HG03457 (cell line): ENCODE measurements at regions not wholly inside any gene's neighbourhood (a gene's known extent, or its start where the extent isn't known, plus 50 kb on each side); places are given as distances from the start of the nearest gene placed in this dataset.
"Not testable (repeated sequence)": the region's sequence is repeated elsewhere in the genome, so short reads cannot be mapped to it uniquely, and the experiment has no call there.

ENCODE experiments used
- ATAC-seq: cut with Tn5 transposase; IDR thresholded peaks from one replicate; pipeline ENCODE4 v1.9.1; 2021; ENCODE audit warnings: moderate number of reproducible peaks; ENCODE audit not compliant: unreplicated experiment

DNA sequence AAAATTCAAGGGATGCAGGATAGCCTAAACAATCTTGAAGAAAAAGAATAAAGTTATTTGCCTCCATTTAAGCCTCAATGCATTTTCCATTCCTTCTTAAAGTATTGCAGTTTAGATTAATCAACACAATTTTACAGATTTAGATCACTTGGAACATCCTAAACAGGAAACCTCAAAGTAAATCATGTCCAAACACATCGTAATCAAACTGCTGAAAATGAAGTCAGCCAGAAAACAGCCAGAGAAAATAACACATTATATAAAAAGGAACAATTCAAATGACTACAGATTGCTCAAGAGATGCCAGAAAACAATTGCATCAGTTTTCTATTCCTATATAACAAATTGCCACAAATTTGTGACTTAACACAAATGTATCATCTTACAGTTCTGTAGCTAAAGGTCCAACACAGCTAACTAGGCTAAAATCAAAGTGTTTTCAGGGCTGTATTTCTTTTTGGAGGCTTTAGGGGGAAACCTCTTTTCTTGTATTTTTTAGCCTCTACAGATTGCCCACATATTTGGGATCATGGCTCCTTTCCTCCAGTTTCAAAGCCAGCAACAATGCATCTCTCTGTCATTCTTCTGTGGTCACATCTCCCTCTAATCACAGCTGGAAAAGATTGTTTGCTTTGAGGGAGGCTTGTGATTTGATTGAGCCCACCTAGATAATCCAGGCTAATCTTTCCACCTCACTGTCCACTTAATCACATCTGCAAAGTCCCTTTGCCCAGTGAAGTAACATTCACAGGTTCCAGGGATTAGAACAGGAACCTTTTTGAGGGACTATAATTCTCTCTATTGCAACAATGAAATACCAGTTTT lies 543.3 kb upstream of the UBE2E2 start:
- ATAC-seq: no peak

DNA sequence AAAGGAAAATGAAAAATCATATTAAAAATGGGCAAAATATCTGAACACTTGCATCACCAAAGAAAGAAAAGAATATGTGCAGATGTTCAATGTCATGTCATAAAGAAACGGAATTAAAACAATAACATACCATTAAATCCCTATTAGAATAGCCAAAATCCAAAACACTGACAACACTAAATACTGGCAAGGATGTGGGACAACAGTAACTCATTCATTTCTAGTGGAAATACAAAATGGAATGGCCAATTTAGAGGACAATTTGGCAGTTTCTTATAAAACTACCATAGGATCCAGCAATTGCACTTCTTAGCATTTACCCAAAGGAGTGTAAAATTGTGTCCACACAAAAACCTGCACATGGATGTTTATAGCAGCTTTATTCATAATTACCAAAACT lies 542.5 kb upstream of the UBE2E2 start:
- no peak for ATAC-seq

DNA sequence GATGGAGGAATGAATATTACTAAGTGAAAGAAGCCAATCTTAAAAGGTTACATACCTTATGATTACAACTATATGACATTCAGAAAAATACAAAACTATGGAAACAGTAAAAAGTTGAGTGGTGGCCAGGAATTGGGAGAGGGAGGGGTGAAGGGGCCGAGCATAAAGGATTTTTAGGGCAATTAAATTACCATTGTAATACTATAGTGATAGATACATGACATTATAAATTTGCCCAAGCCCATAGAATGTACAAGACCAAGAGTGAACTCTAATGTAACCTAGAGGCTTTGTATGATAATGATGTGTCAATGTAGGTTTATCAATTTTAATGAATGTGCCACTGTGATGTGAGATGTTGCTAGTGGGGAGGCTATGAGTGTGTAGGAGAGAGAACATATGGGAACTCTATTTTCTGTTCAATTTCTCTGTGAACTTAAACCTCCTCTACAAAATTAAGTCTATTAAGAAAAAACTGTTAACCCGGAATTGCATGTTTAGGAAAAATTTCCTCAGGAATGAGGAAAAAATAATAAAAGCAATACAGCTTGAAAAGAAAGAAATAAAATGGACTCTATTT lies 541.9 kb upstream of the UBE2E2 start:
- ATAC-seq: no peak

DNA sequence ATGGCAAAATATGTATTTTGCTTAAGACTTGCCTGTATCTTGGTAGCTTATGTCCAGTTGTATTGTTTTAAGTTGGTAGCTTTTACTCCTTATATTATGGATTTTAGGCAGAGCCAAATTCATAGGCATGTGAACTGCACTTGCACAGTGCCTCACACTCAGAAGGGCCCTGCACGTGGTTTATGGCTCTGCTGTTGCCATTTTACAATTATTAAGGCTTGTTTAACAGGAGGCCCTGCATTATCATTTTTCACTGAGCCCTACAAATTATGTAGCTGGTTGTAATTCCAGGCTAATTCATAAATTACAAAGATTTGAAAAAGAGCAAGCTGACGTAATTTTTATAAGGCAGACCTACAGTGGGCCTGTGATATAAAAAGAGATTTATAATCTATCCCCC lies 537.6 kb upstream of the UBE2E2 start:
- no peak for ATAC-seq

DNA sequence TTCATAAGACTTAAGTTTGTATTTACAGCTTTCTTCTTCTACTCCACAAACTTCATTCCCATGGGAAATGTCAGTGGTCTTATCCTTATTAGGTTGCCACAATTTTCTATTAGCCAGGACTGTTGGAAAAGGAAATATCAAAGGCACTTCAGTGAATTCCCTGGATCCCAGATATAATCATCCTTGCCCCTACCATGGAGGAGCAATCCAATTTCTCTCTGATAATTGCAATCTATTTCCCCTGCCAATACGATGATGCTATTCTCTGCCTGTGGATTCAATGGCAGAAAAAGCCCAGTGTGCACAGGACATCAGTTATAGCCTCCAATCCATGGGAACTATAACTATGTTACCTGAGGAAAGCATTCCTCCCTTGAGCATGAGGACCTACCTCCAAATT lies 536.4 kb upstream of the UBE2E2 start:
- ATAC-seq: no peak

DNA sequence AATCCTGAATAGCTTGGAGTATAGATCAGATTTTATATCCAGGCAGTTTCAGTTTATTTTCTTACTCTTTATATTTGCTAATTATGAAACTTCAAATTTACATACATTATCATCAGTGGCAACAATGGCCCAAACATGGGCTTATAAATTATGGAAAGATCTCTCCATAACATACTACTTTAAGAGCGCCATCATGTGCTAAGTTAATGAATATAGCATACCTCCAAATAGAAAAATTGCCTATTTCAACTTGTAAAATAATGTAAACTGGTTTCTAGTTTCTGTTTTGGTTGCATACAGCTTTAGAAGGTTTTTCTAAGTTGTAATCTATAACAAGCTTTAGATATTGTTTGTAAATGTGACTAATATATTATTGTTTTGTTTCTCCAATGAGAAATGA lies 531.3 kb upstream of the UBE2E2 start:
- no peak for ATAC-seq

DNA sequence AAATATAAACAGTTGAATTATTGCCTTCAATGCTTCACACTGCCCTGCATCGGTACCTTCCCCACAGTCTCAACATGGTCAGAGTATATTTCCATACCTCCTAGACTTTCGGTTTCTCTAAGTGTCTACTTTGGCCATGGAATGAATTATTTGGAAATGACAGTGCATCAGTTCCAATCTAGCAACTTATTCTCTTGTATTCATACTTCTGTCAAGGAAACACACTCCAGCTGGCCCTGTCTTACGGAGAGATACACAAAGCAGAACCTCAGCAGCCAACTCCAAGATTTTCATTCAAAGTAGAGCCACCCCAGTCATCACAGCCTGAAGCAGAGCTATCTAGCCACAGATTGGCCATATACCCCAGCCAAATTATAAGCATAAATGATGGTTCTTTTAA lies 518.4 kb upstream of the UBE2E2 start:
- ATAC-seq: no peak

DNA sequence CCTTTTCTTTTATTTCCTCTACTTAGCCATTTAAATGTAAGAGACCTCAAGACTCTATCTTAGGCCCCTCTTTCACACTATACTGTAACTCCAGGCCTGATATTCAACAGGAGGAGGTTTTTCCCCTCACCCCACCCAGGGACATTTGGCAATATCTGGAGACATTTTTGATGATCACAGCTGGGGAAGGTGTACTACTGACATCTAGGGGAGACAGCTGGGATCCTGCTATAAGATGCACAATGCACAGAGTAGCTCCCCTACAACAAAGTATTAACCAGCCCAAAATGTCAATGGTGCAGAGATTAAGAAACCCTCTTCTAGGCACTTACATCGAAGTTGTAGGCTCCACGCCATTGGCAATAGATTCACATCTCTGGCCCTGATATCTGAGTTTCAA lies 517.5 kb upstream of the UBE2E2 start:
- no peak for ATAC-seq

DNA sequence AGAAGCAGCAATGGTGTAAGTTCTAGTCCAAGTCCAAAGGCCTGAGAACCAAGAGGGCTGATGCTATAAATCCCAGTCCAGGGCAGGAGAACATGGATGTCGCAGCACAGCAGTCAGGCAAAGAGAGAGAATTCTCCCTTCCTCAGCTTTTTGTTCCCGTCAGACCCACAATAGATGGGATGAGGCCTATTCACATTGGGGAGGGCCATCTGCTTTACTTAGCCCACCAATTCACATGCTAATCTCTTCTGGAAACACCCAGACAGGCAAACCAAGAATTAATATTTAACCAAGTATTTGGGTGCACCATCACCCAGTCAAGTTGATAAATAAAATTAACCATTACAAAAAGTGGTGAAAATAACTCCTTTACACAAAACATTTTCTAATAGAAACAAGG lies 511.7 kb upstream of the UBE2E2 start:
- ATAC-seq: no peak

DNA sequence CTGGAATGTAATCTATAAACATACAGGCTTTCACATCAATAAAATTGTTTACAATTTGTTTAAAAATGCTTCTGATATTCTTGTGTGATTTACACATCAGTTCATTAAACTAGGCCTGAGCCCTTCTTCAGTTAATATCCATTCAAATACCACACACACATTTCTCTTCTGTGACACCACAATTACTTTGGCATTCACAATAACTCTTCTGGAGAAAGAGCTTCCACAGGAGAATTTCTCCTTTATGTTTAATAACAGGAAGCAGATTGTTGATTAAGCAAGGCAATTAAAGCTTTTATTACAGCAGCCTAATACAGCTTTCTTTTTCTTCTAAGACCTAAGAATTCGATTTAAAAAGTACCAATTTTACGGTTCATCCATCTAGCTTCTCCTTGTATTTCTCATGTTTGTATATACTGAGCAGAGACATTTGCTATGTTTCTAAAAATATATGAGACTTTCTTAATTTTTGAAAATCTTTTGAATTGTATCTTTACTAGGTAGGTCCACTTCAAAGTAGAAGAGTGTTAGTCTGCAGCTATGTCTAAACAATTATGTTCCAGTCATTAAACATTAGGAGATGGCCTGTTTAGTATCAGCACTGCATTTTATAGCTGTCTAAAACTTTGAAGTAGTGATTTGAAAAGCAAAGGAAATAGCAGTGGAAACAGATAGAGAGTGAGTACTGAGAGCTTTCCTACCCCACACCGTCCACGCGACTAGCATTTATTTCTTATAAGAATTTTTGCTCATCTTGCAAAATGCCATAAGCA lies 511.1 kb upstream of the UBE2E2 start:
- no peak for ATAC-seq

DNA sequence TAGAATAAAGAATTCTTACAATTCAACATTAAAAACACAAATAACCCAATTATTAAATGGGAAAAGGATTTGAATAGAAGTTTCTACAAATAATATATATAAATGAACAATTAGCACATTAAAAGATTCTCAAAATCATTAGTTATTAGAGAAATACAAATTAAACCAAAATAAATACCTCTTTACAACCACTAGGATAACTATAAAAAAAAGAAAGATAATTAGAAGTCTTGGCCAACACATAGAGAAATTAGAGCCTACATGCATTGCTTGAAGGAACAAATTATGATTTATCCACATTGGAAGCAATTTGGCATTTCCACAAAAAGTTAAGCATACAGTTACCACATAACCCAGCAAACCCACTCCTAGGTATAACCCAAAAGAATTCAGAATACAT lies 502.3 kb upstream of the UBE2E2 start:
- ATAC-seq: no peak

DNA sequence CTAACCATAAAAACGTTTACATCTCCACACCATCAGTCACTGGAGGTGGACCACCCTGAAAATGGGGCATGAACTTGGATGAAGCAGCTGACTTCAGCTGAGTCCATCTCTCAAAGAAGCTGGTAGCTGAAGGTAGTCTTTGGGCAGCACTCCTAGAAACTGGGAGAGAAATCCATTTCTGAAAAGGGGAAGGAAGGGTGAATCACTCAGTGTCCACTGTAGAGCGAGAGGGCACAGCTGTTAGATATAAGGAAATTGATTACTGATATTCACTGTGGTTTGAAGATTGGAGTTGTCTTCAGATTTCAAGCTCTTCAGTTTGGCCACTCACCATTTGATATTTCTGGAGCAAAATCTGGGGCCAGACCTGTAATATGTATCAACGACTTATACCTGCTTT lies 499.0 kb upstream of the UBE2E2 start:
- ATAC-seq: no peak

DNA sequence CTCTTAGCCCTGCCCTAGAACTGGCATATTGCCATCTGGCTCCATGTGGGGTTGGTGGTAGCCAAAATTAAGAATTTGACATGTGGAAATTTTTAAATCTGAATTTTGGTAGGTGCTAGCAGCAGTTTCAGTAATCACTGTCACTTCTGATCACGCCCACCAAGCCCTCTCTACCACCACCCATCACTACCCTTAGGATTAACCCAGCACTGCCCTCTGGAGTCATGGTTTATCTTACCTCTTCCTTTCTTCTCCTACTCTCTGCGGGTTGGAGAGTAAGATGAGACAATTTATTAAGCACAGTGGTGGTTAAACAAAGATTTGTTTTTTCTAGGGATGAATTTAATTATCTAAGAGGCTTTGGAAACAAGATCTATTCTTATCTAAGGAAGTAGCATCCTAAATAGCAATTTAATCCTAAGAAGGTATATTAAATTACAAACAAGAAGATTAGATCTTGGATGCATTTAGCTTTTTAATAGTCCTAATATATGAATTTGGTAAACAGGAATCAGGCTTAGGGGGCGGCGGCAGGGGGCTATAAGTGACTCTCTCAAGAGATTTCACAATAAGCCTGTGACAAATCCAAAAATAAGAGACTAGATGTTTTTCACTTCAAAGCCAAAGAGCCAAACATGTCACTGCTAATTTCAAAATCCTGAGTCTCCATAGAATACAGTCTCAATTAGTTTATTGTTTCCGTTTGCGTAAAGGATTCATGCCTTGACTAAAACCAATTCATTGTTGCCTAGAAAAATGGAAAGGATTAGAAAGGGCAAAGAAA lies 498.4 kb upstream of the UBE2E2 start:
- ATAC-seq: no peak

DNA sequence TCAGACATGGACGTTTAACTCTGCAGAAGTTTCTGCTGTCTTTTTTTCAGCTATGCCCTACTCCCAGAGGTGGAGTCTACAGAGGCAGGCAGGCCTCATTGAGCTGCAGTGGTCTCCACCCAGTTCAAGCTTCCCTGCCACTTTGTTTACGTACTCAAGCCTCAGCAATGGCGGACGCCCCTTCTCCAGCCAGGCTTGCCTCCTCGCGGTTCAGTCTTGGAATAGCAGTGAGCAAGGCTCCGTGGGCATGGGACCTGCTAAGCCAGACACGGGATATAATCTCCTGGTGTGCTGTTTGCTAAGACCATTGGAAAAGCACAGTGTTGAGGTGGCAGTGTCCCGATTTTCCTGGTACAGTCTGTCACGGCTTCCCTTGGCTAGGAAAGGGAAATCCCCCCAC lies 496.2 kb upstream of the UBE2E2 start:
- ATAC-seq: not testable (repeated sequence)

DNA sequence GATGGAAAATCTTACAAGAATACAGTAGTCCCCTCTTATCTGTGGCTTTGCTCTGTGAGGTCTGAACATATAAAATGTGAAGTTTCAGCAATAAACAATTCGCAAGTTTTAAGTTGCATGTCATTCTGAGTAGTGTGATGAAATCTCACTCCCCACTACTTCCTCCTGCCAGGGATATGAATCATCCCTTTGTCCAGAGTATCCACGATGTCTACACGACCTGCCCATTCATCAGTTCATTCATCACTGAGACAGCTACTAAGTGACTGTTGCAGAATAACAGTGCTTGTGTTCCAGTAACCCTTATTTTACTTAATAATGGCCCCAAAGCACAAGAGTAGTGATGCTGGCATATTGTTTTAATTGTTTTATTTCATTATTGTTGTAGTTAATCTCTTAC lies 489.2 kb upstream of the UBE2E2 start:
- no peak for ATAC-seq

DNA sequence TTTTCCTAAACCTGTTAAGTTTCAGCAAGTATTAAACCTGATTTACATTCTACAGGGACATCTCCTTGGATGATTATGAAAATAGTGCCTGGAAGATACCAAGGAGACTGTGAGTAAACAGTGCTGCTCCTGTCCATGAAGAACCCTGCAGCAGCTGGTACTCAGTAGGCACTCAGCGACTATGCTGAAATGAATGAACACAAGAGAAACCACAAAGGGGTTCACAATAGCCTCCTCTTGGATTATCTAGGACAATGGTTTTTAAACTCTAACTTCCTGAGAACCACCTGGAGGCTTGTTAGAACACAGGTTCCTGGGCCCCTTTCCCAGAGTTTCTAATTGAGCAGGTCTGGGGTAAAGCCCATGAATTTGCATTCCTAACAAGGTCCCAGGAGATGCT lies 488.4 kb upstream of the UBE2E2 start:
- ATAC-seq: no peak

DNA sequence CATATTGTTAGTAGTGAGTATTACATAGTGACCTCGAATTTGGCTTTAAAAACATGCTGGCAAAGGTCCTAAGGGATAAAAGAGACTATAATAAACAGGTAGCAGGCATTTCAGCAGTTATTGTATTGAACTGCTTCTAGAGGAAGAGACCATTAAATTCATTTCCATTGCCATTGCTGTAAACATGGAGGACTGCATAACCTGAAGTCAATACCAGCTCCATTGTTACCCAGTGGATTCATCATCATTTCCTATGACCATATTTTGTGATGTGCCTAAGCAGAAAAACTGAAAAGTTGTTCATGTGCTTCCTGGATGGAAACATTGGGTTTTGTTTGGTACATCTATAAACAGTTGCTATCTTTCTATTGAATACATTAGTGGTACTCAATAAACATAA lies 482.5 kb upstream of the UBE2E2 start:
- ATAC-seq: no peak

DNA sequence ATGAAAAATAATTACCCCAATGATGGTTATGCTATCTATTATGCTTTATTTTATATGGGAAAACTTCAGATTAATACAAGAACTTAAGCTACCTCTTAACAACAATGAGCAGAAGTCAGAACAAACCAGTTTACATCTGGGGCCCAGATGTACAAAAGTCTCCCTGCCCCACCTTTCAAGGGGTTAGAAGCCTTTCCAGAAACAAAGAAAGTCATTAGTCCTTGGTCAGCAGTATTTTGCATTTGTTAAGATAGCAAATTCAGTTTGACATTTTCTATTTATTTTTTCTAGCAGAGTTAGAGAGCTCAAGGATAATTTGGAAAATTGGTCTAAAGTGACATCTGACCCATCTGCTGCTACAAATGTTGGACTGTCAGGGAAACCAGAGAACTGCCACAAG lies 478.7 kb upstream of the UBE2E2 start:
- no peak for ATAC-seq

DNA sequence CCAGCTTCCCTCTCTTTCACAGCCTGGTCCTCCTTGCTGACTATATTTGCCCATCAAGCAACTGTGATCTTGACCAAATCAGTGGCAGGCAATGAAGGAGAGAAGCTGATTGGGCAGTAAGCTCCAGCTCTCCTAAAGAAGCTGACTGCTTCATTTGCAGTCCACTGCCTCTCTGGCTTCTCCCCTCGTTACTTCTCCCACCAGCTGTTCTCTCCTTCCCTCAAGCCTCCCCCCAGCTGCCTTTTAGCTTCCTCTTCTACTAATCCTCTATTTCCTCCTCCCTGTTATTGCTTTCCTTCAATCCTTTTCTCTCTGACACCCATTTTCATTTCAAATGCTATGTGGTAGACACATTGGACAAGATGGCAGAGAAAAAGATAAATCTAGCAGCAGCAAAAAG lies 474.7 kb upstream of the UBE2E2 start:
- ATAC-seq: no peak

DNA sequence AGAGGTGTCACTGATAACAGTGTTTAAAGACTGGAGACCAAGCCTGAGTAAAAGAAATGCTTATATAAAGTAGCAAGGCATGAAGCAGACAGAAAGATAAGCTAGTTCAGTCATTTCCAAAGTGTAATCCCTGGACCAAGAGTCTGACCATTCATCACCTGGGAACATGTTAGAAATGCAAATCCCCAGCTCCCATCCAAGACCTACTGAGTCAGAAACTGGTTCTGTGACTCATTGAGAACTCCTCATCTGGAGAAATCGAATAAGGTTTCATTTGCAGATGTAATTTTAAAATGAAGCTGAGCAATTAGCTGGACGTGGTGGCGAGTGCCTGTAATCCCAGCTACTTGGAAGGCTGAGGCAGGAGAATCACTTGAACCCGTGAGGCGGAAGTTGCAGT lies 473.9 kb upstream of the UBE2E2 start:
- ATAC-seq: no peak

DNA sequence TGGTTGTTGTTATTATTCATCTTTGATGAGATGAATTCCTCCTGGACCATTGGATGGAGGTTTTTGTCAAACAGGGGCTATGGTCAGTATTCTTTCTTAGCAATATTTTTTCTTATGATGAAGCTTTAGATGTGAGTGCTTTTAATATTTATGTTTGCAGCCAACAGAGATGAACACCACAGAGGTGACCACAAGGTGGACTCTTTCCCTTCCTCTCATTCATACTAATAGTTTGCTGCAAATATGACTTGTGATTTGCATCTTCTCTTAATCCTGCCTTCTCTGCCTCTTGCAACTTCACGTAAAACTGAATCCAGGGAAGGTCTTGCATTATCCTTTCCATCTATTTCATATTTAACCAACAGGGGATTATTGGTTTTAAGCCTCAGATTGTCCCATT lies 473.1 kb upstream of the UBE2E2 start:
- ATAC-seq: no peak
